ENCODE measurements at regions not wholly inside any gene's neighbourhood (a gene's known extent, or its start where the extent isn't known, plus 50 kb on each side); places are given as distances from the start of the nearest gene placed in this dataset.

GRCh38 chrX:102845020-102845419 lies 92.1 kb upstream of the RAB40AL start (continued):
- TF ChIP-seq JUNB (IDR thresholded peaks at IDR 0.05; ENCODE audit: unreplicated experiment), result no peak

- no peak for ATAC-seq
- no peaks in the 10 kb centered on the region for H3K27me3 ChIP-seq (ENCODE audit: insufficient read depth)
- no peaks in the 10 kb centered on the region for H3K79me2 ChIP-seq (replicated peaks; ENCODE audit: insufficient read depth)
- Mint-ChIP-seq H3K4me3 (no peak overlapping the region), H3K27ac (no peak overlapping the region), H3K36me3 (ENCODE audit: low read depth) (no peaks in the 10 kb centered on the region), H3K27me3 (ENCODE audit: insufficient read depth, low read depth, poor library complexity) (no peaks in the 10 kb centered on the region), H3K4me1 (no peaks in the 10 kb centered on the region), H3K9me3 (no peaks in the 10 kb centered on the region)
- no peak overlapping the region for H3K4me2 ChIP-seq
- H4K20me1 ChIP-seq (replicated peaks; ENCODE audit: insufficient read depth), result no peaks in the 10 kb centered on the region; the same call in 1 of the 2 replicates
- H3K4me1 ChIP-seq (ENCODE audit: insufficient read depth), result no peaks in the 10 kb centered on the region
- H3K36me3 ChIP-seq (ENCODE audit: insufficient read depth), result no peaks in the 10 kb centered on the region
- H3F3A ChIP-seq (replicated peaks; ENCODE audit: low read depth), result no peaks in the 10 kb centered on the region
- no peak for DNase-seq (ENCODE audit: low spot score)
- H2AFZ ChIP-seq, result no peak overlapping the region
- no peak overlapping the region for H3K4me3 ChIP-seq
- no peak overlapping the region for H3K27ac ChIP-seq (ENCODE audit: low read depth)
- no peaks in the 10 kb centered on the region for H3K9me2 ChIP-seq (ENCODE audit: insufficient read depth)
- TF ChIP-seq, protein P1, sequence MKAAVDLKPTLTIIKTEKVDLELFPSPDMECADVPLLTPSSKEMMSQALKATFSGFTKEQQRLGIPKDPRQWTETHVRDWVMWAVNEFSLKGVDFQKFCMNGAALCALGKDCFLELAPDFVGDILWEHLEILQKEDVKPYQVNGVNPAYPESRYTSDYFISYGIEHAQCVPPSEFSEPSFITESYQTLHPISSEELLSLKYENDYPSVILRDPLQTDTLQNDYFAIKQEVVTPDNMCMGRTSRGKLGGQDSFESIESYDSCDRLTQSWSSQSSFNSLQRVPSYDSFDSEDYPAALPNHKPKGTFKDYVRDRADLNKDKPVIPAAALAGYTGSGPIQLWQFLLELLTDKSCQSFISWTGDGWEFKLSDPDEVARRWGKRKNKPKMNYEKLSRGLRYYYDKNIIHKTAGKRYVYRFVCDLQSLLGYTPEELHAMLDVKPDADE (IDR thresholded peaks at IDR 0.05), result no peak
- no peak for TF ChIP-seq CREB1 (CRISPR knock-in tag; IDR thresholded peaks at IDR 0.05; ENCODE audit: low read depth)
These were observed 90.4 kb upstream of the RAB40AL start for GRCh38 chrX:102846544-102847236.

DNA sequence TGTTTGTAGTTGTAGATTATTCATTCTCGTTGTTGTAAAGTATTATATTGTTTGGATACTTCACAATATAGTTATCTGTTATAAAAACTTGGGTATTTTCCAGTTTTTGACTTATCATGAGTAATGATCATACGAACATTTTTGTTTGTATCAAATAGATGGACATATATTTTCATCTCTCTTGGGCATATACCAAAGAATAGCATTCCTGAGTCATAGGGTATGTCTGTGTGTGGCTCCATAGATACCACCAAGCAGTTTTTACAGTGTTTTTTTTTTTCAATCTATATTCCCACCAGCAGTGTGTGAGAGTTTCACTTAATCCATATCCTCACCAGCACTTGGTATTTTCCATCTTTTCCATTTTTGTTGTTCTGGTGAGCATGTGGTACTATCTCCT lies 89.7 kb upstream of the RAB40AL start:
- H3F3A ChIP-seq (replicated peaks; ENCODE audit: low read depth), result no peaks in the 10 kb centered on the region
- no peaks in the 10 kb centered on the region for H3K9me2 ChIP-seq (ENCODE audit: insufficient read depth)
- H3K79me2 ChIP-seq (replicated peaks; ENCODE audit: insufficient read depth), result no peaks in the 10 kb centered on the region
- H3K4me2 ChIP-seq, result no peak overlapping the region
- no peak for TF ChIP-seq CTCF (conservative IDR thresholded peaks at IDR 0.05; ENCODE audit: low read depth in 2 of 2)
- no peaks in the 10 kb centered on the region for H3K27me3 Mint-ChIP-seq (ENCODE audit: insufficient read depth, low read depth, poor library complexity)
- H3K27ac ChIP-seq (ENCODE audit: low read depth), result no peak overlapping the region
- H3K4me1 Mint-ChIP-seq, result no peaks in the 10 kb centered on the region
- H3K27me3 ChIP-seq (ENCODE audit: insufficient read depth), result no peaks in the 10 kb centered on the region
- H3K36me3 Mint-ChIP-seq (ENCODE audit: low read depth), result no peaks in the 10 kb centered on the region
- H3K4me1 ChIP-seq (ENCODE audit: insufficient read depth), result no peaks in the 10 kb centered on the region
- no peak for DNase-seq (ENCODE audit: low spot score)
- H3K4me3 ChIP-seq, result no peak overlapping the region
- no peaks in the 10 kb centered on the region; the same call in 1 of the 2 replicates for H4K20me1 ChIP-seq (replicated peaks; ENCODE audit: insufficient read depth)
- H3K4me3 Mint-ChIP-seq, result no peak overlapping the region
- no peak overlapping the region for H2AFZ ChIP-seq
- H3K9me3 Mint-ChIP-seq, result no peaks in the 10 kb centered on the region
- no peak for ATAC-seq
- H3K27ac Mint-ChIP-seq, result no peak overlapping the region
- no peaks in the 10 kb centered on the region for H3K36me3 ChIP-seq (ENCODE audit: insufficient read depth)

DNA sequence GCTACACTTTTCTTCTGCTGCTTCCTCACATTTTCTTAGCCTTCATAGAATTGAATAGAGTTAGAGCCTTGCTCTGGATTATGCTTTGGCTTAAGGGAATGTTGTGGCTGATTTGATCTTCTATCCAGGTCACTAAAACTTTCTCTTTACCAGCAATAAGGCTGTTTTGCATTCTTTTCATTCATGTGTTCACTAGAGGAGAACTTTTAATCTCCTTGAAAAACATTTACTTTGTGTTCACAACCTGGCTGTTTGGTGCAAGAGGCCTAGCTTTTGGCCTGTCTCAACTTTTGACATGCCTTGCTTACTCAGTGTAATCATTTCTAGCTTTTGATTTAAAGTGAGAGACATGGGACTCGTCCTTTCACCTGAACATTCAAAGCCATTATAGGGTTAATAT lies 87.7 kb upstream of the RAB40AL start:
- Histone ChIP-seq H3K36me3 (ENCODE audit: insufficient read depth) (no peaks in the 10 kb centered on the region; the same call in 1 of the 2 replicates), H3K4me3 (no peak overlapping the region), H4K20me1 (replicated peaks; ENCODE audit: insufficient read depth) (no peaks in the 10 kb centered on the region; the same call in 1 of the 2 replicates), H3K79me2 (replicated peaks; ENCODE audit: insufficient read depth) (no peaks in the 10 kb centered on the region), H3K27me3 (ENCODE audit: insufficient read depth) (no peaks in the 10 kb centered on the region), H3F3A (replicated peaks; ENCODE audit: low read depth) (no peaks in the 10 kb centered on the region), H3K4me1 (ENCODE audit: insufficient read depth) (no peaks in the 10 kb centered on the region), H3K9me2 (ENCODE audit: insufficient read depth) (no peaks in the 10 kb centered on the region), H3K4me2 (no peak overlapping the region), H3K27ac (ENCODE audit: low read depth) (no peak overlapping the region), H2AFZ (no peak overlapping the region)
- TF ChIP-seq CREB1 (CRISPR knock-in tag; IDR thresholded peaks at IDR 0.05; ENCODE audit: low read depth), result no peak
- Mint-ChIP-seq H3K9me3 (peaks cover 3% of the 10 kb centered on the region; the same call in 2 of the 3 replicates), H3K36me3 (ENCODE audit: low read depth) (peaks cover 3% of the 10 kb centered on the region; the same call in 2 of the 3 replicates), H3K4me3 (no peak overlapping the region), H3K27me3 (ENCODE audit: insufficient read depth, low read depth, poor library complexity) (no peaks in the 10 kb centered on the region), H3K27ac (no peak overlapping the region), H3K4me1 (no peaks in the 10 kb centered on the region)
- DNase-seq (ENCODE audit: low spot score), result no peak
- ATAC-seq, result no peak
